HG02870 (cell line): ENCODE measurements at regions not wholly inside any gene's neighbourhood (a gene's known extent, or its start where the extent isn't known, plus 50 kb on each side); places are given as distances from the start of the nearest gene placed in this dataset.
"Not testable (repeated sequence)": the region's sequence is repeated elsewhere in the genome, so short reads cannot be mapped to it uniquely, and the experiment has no call there.

Experiments
- ATAC-seq: cut with Tn5 transposase; IDR thresholded peaks from one replicate; pipeline ENCODE4 v1.9.1; 2021; ENCODE audit warnings: mild to moderate bottlenecking, moderate library complexity; ENCODE audit not compliant: unreplicated experiment

GRCh38 chr5:92951746-92952145 is 629.3 kb downstream of the NR2F1-AS1 start:
- ATAC-seq: no peak

- no peak for ATAC-seq
These were observed 634.5 kb downstream of the NR2F1-AS1 start for GRCh38 chr5:92946546-92946945.

GRCh38 chr5:92945605-92946097 is 635.4 kb downstream of the NR2F1-AS1 start:
- ATAC-seq: no peak

- ATAC-seq: no peak
These were observed 636.0 kb downstream of the NR2F1-AS1 start for GRCh38 chr5:92944903-92945604.

GRCh38 chr5:92944337-92944736 is 636.7 kb downstream of the NR2F1-AS1 start:
- ATAC-seq: no peak

GRCh38 chr5:92942762-92943161 is 638.3 kb downstream of the NR2F1-AS1 start:
- no peak for ATAC-seq

- ATAC-seq: no peak
These were observed 639.2 kb downstream of the NR2F1-AS1 start for GRCh38 chr5:92941806-92942205.

- ATAC-seq: no peak
These were observed 641.6 kb downstream of the NR2F1-AS1 start for GRCh38 chr5:92939428-92939827.

GRCh38 chr5:92937396-92937795 is 643.6 kb downstream of the NR2F1-AS1 start:
- not testable (repeated sequence) for ATAC-seq

- no peak for ATAC-seq
These were observed 651.0 kb downstream of the NR2F1-AS1 start for GRCh38 chr5:92930057-92930456.

GRCh38 chr5:92927291-92927778 is 653.7 kb downstream of the NR2F1-AS1 start:
- ATAC-seq: no peak

GRCh38 chr5:92923885-92924284 is 657.1 kb downstream of the NR2F1-AS1 start:
- no peak for ATAC-seq

- no peak for ATAC-seq
These were observed 658.6 kb downstream of the NR2F1-AS1 start for GRCh38 chr5:92922231-92922967.

GRCh38 chr5:92917044-92917443 is 664.0 kb downstream of the NR2F1-AS1 start:
- no peak for ATAC-seq

- no peak for ATAC-seq
These were observed 665.0 kb downstream of the NR2F1-AS1 start for GRCh38 chr5:92916036-92916435.

GRCh38 chr5:92912283-92912682 is 668.7 kb downstream of the NR2F1-AS1 start:
- no peak for ATAC-seq

GRCh38 chr5:92911851-92912250 is 669.2 kb downstream of the NR2F1-AS1 start:
- ATAC-seq: no peak

- no peak for ATAC-seq
These were observed 669.7 kb downstream of the NR2F1-AS1 start for GRCh38 chr5:92911293-92911692.

GRCh38 chr5:92909602-92909962 is 671.4 kb downstream of the NR2F1-AS1 start:
- ATAC-seq: no peak

GRCh38 chr5:92908952-92909601 is 671.9 kb downstream of the NR2F1-AS1 start:
- ATAC-seq: no peak

- ATAC-seq: no peak
These were observed 672.9 kb downstream of the NR2F1-AS1 start for GRCh38 chr5:92907938-92908606.
